Glutamatergic neuron (in vitro differentiated cells): ENCODE measurements at regions not wholly inside any gene's neighbourhood (a gene's known extent, or its start where the extent isn't known, plus 50 kb on each side); places are given as distances from the start of the nearest gene placed in this dataset.

ENCODE experiments used
- DNase-seq: peaks from one replicate; pipeline ENCODE4 v3.0.0; 2022
- H3K27ac Mint-ChIP-seq: one replicate; pipeline ENCODE4 v1.8.0; 2020; ENCODE audit warnings: mild to moderate bottlenecking, mixed read lengths, inconsistent platforms; ENCODE audit not compliant: unreplicated experiment
- H3K27me3 Mint-ChIP-seq: one replicate; pipeline ENCODE4 v1.8.0; 2020; ENCODE audit warnings: mild to moderate bottlenecking, moderate library complexity, mixed read lengths, inconsistent platforms; ENCODE audit not compliant: unreplicated experiment
- H3K36me3 Mint-ChIP-seq: one replicate; pipeline ENCODE4 v1.8.0; 2020; ENCODE audit warnings: mild to moderate bottlenecking, mixed read lengths, inconsistent platforms; ENCODE audit not compliant: unreplicated experiment
- H3K4me1 Mint-ChIP-seq: one replicate; pipeline ENCODE4 v1.8.0; 2020; ENCODE audit warnings: mild to moderate bottlenecking, low read depth, mixed read lengths, inconsistent platforms; ENCODE audit not compliant: unreplicated experiment
- H3K4me3 Mint-ChIP-seq: one replicate; pipeline ENCODE4 v1.8.0; 2020; ENCODE audit warnings: mild to moderate bottlenecking, mixed read lengths, inconsistent platforms; ENCODE audit not compliant: unreplicated experiment
- H3K9me3 Mint-ChIP-seq: one replicate; pipeline ENCODE4 v1.8.0; 2020; ENCODE audit warnings: mild to moderate bottlenecking, moderate library complexity, mixed read lengths, inconsistent platforms; ENCODE audit not compliant: unreplicated experiment
- TF ChIP-seq, protein P1 (sequence below): fragments of 200-600 bp; sonication (generic); IDR thresholded peaks from one replicate; pipeline ENCODE4 v1.5.0; 2021; ENCODE audit not compliant: partially characterized antibody, unreplicated experiment

DNA sequence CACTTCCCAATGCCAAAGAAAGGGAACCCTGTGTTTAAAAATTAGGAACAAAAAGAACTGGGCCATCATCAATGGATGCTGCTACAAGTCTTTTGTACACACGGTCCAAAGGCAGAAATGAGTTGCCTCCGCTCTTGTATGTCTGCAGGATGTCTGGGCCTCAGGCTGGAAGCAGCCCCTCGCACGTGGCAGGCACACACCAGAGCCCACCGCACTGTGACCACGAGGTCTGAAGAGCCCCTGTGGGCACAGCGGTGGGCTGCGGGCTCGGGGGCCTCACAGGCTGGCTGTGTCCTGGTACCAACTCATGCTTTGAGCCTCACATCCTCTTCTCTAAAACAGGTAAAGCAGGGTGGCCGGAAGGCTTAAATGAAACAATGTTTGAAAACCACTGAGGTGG, 309.3 kb downstream of the C16orf95 start:
- no peak for DNase-seq
- TF ChIP-seq, protein P1, sequence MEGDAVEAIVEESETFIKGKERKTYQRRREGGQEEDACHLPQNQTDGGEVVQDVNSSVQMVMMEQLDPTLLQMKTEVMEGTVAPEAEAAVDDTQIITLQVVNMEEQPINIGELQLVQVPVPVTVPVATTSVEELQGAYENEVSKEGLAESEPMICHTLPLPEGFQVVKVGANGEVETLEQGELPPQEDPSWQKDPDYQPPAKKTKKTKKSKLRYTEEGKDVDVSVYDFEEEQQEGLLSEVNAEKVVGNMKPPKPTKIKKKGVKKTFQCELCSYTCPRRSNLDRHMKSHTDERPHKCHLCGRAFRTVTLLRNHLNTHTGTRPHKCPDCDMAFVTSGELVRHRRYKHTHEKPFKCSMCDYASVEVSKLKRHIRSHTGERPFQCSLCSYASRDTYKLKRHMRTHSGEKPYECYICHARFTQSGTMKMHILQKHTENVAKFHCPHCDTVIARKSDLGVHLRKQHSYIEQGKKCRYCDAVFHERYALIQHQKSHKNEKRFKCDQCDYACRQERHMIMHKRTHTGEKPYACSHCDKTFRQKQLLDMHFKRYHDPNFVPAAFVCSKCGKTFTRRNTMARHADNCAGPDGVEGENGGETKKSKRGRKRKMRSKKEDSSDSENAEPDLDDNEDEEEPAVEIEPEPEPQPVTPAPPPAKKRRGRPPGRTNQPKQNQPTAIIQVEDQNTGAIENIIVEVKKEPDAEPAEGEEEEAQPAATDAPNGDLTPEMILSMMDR: no peak
- Mint-ChIP-seq H3K27me3 (peaks cover 2% of the 10 kb centered on the region), H3K4me1 (no peaks in the 10 kb centered on the region), H3K4me3 (no peak overlapping the region), H3K27ac (no peak overlapping the region), H3K36me3 (peaks cover 7% of the 10 kb centered on the region), H3K9me3 (peaks cover 3% of the 10 kb centered on the region)

DNA sequence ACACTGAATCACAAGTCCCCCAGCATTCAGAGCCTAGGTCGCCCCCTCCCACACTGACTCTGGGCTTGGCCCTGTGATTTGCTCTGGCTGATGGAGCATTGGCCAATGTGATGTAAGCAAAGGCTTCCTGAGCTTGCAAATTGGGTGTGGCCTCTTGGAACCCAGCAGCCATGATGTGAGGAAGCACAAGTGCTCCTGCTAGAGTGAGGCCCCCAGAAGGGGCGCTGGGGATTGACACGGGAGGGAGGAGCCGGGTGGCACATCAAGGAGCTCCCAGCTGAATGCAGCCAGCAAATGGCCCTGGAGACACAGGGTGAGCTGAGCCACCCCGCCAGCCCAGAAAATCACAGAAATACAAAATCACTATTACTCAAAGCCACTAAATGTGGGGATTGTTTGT, 308.5 kb downstream of the C16orf95 start:
- TF ChIP-seq, protein P1: no peak
- DNase-seq: no peak
- no peak overlapping the region for H3K27ac Mint-ChIP-seq
- no peak overlapping the region for H3K4me3 Mint-ChIP-seq
- peaks cover 2% of the 10 kb centered on the region for H3K27me3 Mint-ChIP-seq
- H3K4me1 Mint-ChIP-seq: no peaks in the 10 kb centered on the region
- peaks cover 3% of the 10 kb centered on the region for H3K9me3 Mint-ChIP-seq
- H3K36me3 Mint-ChIP-seq: peaks cover 7% of the 10 kb centered on the region

DNA sequence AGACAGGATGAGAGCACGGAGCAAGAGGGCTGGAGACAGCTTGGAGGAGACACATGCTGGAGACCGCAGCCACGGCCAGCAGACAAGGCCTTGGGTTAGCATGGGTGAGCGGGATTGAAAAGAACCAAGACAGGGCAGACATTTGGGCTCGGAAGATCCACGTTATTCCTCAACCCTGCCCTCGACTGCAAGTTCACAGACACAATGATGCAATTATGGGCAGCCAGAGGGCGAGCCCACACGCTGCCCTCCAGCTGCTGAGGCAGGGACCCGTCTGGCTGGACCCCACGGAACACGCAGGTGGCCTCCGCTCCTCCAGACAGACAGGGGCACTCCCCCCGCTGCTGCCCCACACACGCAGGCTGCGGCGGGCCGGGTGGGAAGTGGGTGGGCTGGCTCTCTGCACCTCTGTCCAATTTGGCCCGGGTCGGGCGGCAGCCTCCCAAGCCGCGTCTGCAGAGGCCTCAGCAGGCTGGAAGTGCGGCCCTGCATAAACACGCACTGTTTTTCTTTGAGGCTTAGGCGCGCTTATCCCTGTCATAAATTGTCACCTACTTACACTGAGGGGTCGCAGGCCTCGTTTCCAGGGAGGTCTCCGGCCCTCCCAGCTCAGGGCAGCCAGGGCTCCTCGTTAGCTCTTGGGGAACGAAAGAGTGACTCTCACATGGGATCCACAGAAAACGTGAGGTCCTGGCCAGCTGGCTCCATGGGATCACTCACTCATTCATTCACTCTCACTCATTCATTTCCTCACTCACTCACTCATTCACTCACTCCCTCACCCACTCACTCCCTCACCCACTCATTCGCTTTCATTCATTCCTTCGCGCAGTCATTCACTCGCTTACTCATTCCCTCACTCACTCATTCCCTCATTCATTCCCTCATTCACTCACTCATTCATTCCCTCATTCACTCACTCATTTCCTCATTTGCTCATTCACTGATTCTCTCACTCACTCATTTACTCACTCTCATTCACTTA, 303.9 kb downstream of the C16orf95 start:
- peak; percentile 27 for DNase-seq
- no peaks in the 10 kb centered on the region for H3K36me3 Mint-ChIP-seq
- H3K27ac Mint-ChIP-seq: no peak overlapping the region
- H3K9me3 Mint-ChIP-seq: no peaks in the 10 kb centered on the region
- H3K4me1 Mint-ChIP-seq: no peaks in the 10 kb centered on the region
- no peak overlapping the region for H3K4me3 Mint-ChIP-seq
- peaks cover 2% of the 10 kb centered on the region for H3K27me3 Mint-ChIP-seq
- TF ChIP-seq, protein P1: no peak

DNA sequence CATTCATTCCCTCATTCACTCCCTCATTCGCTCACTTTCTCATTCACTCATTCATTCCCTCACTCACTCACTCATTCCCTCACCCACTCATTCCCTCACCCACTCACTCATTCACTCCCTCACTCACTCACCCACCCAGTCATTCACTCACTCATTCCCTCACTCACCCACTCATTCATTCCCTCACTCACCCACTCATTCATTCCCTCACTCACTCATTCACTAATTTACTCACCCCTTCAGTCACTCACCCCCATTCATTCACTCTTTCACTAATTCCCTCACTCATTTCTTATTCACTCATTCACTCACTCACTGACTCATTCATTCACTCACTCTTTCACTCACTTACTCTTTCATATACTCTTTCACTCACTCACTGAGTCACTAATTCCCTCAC, 303.1 kb downstream of the C16orf95 start:
- Mint-ChIP-seq H3K27ac (no peak overlapping the region), H3K4me1 (no peaks in the 10 kb centered on the region), H3K27me3 (peaks cover 2% of the 10 kb centered on the region), H3K9me3 (no peaks in the 10 kb centered on the region), H3K4me3 (no peak overlapping the region), H3K36me3 (no peaks in the 10 kb centered on the region)
- TF ChIP-seq, protein P1: no peak
- DNase-seq: no peak

DNA sequence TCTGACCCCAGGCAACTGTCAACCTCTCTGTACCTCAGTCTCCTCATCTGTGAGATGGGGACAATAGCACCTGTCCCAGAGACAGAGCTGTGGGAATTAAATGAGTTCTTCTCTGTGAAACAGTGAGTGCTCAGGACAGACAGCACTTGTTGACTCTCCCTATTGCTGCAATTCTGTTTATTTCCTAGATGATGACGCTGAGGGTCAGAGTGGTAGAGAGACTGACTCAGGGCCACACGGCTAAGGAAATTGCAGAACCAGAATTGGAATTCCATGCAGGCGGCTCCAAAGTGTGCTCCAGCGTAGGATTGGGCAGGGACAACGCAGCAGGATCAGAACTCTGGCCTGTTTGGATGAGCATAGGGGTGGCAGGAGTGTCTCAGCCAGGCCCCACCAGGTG, 302.2 kb downstream of the C16orf95 start:
- TF ChIP-seq, protein P1: no peak
- no peak for DNase-seq
- Mint-ChIP-seq H3K36me3 (no peaks in the 10 kb centered on the region), H3K4me1 (no peaks in the 10 kb centered on the region), H3K4me3 (no peak overlapping the region), H3K27me3 (peaks cover 2% of the 10 kb centered on the region), H3K9me3 (no peaks in the 10 kb centered on the region), H3K27ac (no peak overlapping the region)
